ENCODE measurements at regions not wholly inside any gene's neighbourhood (a gene's known extent, or its start where the extent isn't known, plus 50 kb on each side); places are given as distances from the start of the nearest gene placed in this dataset.

- no peak overlapping the region for H3K4me3 ChIP-seq (ENCODE audit: low read depth in 1 of 2, low read length in 1 of 2)
- TF ChIP-seq CTCF (IDR thresholded peaks at IDR 0.05) = no peak
- no peaks in the 10 kb centered on the region for H3K36me3 ChIP-seq
Observed at GRCh38 chr2:41907771-41908207, 140.0 kb upstream of the PKDCC start.

GRCh38 chr2:41908349-41908748 is 139.5 kb upstream of the PKDCC start:
- Histone ChIP-seq H3K36me3 (no peaks in the 10 kb centered on the region), H3K9me3 (no peaks in the 10 kb centered on the region)
- TF ChIP-seq CTCF (IDR thresholded peaks at IDR 0.05) = no peak

More at GRCh38 chr2:41907771-41908207, 140.0 kb upstream of the PKDCC start:
- no peaks in the 10 kb centered on the region for H3K4me1 ChIP-seq (ENCODE audit: control insufficient read depth in 1 of 2, insufficient read depth in 1 of 2, low read depth in 1 of 2, low read length in 1 of 2)
- H3K9me3 ChIP-seq = no peaks in the 10 kb centered on the region
- no peak overlapping the region for H3K27ac ChIP-seq
- H3K27me3 ChIP-seq = peaks cover 19% of the 10 kb centered on the region

GRCh38 chr2:41909584-41909983 is 138.2 kb upstream of the PKDCC start:
- H3K36me3 ChIP-seq = no peaks in the 10 kb centered on the region
- no peaks in the 10 kb centered on the region for H3K9me3 ChIP-seq
- H3K27me3 ChIP-seq = peaks cover 14% of the 10 kb centered on the region
- no peak overlapping the region for H3K27ac ChIP-seq
- TF ChIP-seq CTCF (IDR thresholded peaks at IDR 0.05) = no peak
- no peaks in the 10 kb centered on the region for H3K4me1 ChIP-seq (ENCODE audit: control insufficient read depth in 1 of 2, insufficient read depth in 1 of 2, low read depth in 1 of 2, low read length in 1 of 2)
- H3K4me3 ChIP-seq (ENCODE audit: low read depth in 1 of 2, low read length in 1 of 2) = no peak overlapping the region

More at GRCh38 chr2:41908349-41908748, 139.5 kb upstream of the PKDCC start:
- Histone ChIP-seq H3K27ac (no peak overlapping the region), H3K4me1 (ENCODE audit: control insufficient read depth in 1 of 2, insufficient read depth in 1 of 2, low read depth in 1 of 2, low read length in 1 of 2) (no peaks in the 10 kb centered on the region), H3K4me3 (ENCODE audit: low read depth in 1 of 2, low read length in 1 of 2) (no peak overlapping the region), H3K27me3 (peaks cover 18% of the 10 kb centered on the region)

GRCh38 chr2:41910126-41910525 is 137.7 kb upstream of the PKDCC start:
- Histone ChIP-seq H3K9me3 (no peaks in the 10 kb centered on the region), H3K36me3 (no peaks in the 10 kb centered on the region), H3K27ac (no peak overlapping the region), H3K4me1 (ENCODE audit: control insufficient read depth in 1 of 2, insufficient read depth in 1 of 2, low read depth in 1 of 2, low read length in 1 of 2) (no peaks in the 10 kb centered on the region), H3K27me3 (peaks cover 14% of the 10 kb centered on the region), H3K4me3 (ENCODE audit: low read depth in 1 of 2, low read length in 1 of 2) (no peak overlapping the region)
- TF ChIP-seq CTCF (IDR thresholded peaks at IDR 0.05) = no peak

- Histone ChIP-seq H3K36me3 (no peaks in the 10 kb centered on the region), H3K9me3 (no peaks in the 10 kb centered on the region), H3K4me1 (ENCODE audit: control insufficient read depth in 1 of 2, insufficient read depth in 1 of 2, low read depth in 1 of 2, low read length in 1 of 2) (no peaks in the 10 kb centered on the region), H3K4me3 (ENCODE audit: low read depth in 1 of 2, low read length in 1 of 2) (no peak overlapping the region), H3K27me3 (peaks cover 9% of the 10 kb centered on the region), H3K27ac (no peak overlapping the region)
- TF ChIP-seq CTCF (IDR thresholded peaks at IDR 0.05) = no peak
Observed at GRCh38 chr2:41911033-41911432, 136.8 kb upstream of the PKDCC start.

- Histone ChIP-seq H3K36me3 (no peaks in the 10 kb centered on the region), H3K4me1 (ENCODE audit: control insufficient read depth in 1 of 2, insufficient read depth in 1 of 2, low read depth in 1 of 2, low read length in 1 of 2) (no peaks in the 10 kb centered on the region), H3K27ac (no peak overlapping the region), H3K4me3 (ENCODE audit: low read depth in 1 of 2, low read length in 1 of 2) (no peak overlapping the region), H3K27me3 (peaks cover 6% of the 10 kb centered on the region), H3K9me3 (no peaks in the 10 kb centered on the region)
- TF ChIP-seq CTCF (IDR thresholded peaks at IDR 0.05) = no peak
Observed at GRCh38 chr2:41912337-41912736, 135.5 kb upstream of the PKDCC start.
